Keratinocyte (primary cell): ENCODE measurements at regions not wholly inside any gene's neighbourhood (a gene's known extent, or its start where the extent isn't known, plus 50 kb on each side); places are given as distances from the start of the nearest gene placed in this dataset.

ENCODE experiments used
- CTCF ChIP-seq, 3 experiments: IDR thresholded peaks in 1 of 3; conservative IDR thresholded peaks in 1 of 3; optimal IDR thresholded peaks in 1 of 3; 2 replicates in 2 of 3; 3 replicates in 1 of 3; pipeline versions ENCODE3 to v1.5.1; 2011; ENCODE audit warnings: low read length in 3 of 3, mild to moderate bottlenecking in 3 of 3, moderate library complexity in 2 of 3, control low read depth in 1 of 3, inconsistent platforms in 1 of 3; ENCODE audit not compliant: insufficient read depth in 2 of 3; ENCODE audit errors: extremely low read depth in 1 of 3
- EZH2 ChIP-seq: IDR thresholded peaks from one replicate; pipeline ENCODE4 v1.6.1; 2012; ENCODE audit warnings: inconsistent platforms, mild to moderate bottlenecking, low read length, moderate library complexity

- no peak for TF ChIP-seq CTCF (optimal IDR thresholded peaks at IDR 0.05 in 1 of 3, IDR thresholded peaks at IDR 0.05 in 1 of 3, conservative IDR thresholded peaks at IDR 0.05 in 1 of 3; ENCODE audit: extremely low read depth in 1 of 3, insufficient read depth in 2 of 3, low read length in 3 of 3)
- TF ChIP-seq EZH2: no peak
Measured at GRCh38 chr18:73986711-73987110, 160.9 kb downstream of the FBXO15 start.
